Thoracic aorta (tissue), 2 donors: ENCODE measurements at regions not wholly inside any gene's neighbourhood (a gene's known extent, or its start where the extent isn't known, plus 50 kb on each side); places are given as distances from the start of the nearest gene placed in this dataset.
"Not testable (repeated sequence)": the region's sequence is repeated elsewhere in the genome, so short reads cannot be mapped to it uniquely, and the experiment has no call there.

Source experiments
- ATAC-seq: fragments of 150-250 bp; one replicate; pipeline ENCODE4 v1.8.0; 2017; ENCODE audit warnings: low read depth; ENCODE audit not compliant: insufficient number of reproducible peaks, low FRiP score
- DNase-seq: peaks from one replicate; pipeline ENCODE4 v3.0.0-alpha.2; 2020; ENCODE audit warnings: low spot score
- H3K27ac ChIP-seq, 2 donors: fragments of 200-600 bp; sonication (generic); 1 replicate in 1 of 2; 2 replicates in 1 of 2; pipeline ENCODE4 v1.5.1; 2016; ENCODE audit warnings: mild to moderate bottlenecking in 2 of 2, moderate library complexity in 2 of 2
- H3K27me3 ChIP-seq: fragments of 200-600 bp; sonication (generic); replicated peaks from 2 replicates; pipeline ENCODE4 v1.6.0; 2016; ENCODE audit warnings: mild to moderate bottlenecking; ENCODE audit not compliant: insufficient read depth
- H3K36me3 ChIP-seq: fragments of 200-600 bp; sonication (generic); one replicate; pipeline ENCODE4 v1.5.1; 2016
- H3K4me1 ChIP-seq, 2 donors: fragments of 200-600 bp; sonication (generic); 1 replicate in 1 of 2; 2 replicates in 1 of 2; pipeline versions ENCODE4 v1.5.1 to v1.6.0; 2016; ENCODE audit warnings: low read depth in 2 of 2, mild to moderate bottlenecking in 1 of 2; ENCODE audit not compliant: control insufficient read depth in 1 of 2
- H3K4me3 ChIP-seq: fragments of 200-600 bp; sonication (generic); 2 replicates; pipeline ENCODE4 v1.5.1; 2016; ENCODE audit warnings: mild to moderate bottlenecking
- H3K9me3 ChIP-seq: fragments of 200-600 bp; sonication (generic); 2 replicates; pipeline ENCODE4 v1.5.1; 2016
- CTCF ChIP-seq: fragments of 200-600 bp; sonication (generic); IDR thresholded peaks from one replicate; pipeline ENCODE4 v1.5.1; 2019; ENCODE audit warnings: antibody characterized with exemption

GRCh38 chr4:125650557-125650956 is 335.8 kb downstream of the FAT4 start:
- Histone ChIP-seq H3K27ac (no peak overlapping the region), H3K36me3 (no peaks in the 10 kb centered on the region), H3K27me3 (no peaks in the 10 kb centered on the region), H3K9me3 (no peaks in the 10 kb centered on the region), H3K4me3 (no peak overlapping the region), H3K4me1 (no peaks in the 10 kb centered on the region)
- ATAC-seq (no peak), DNase-seq (no peak)
- TF ChIP-seq CTCF = no peak

- H3K27ac ChIP-seq, H3K27me3 ChIP-seq, H3K4me3 ChIP-seq, H3K4me1 ChIP-seq, ATAC-seq, H3K9me3 ChIP-seq, DNase-seq, H3K36me3 ChIP-seq: not testable (repeated sequence)
Observed at GRCh38 chr4:125651707-125652357, 337.1 kb downstream of the FAT4 start.

- H3K9me3 ChIP-seq = no peaks in the 10 kb centered on the region
- no peak overlapping the region for H3K27ac ChIP-seq
- no peaks in the 10 kb centered on the region for H3K36me3 ChIP-seq
- H3K4me3 ChIP-seq = no peak overlapping the region
- H3K4me1 ChIP-seq = peaks cover 0 to 5% of the 10 kb centered on the region in 2 donors
- ATAC-seq (no peak), DNase-seq (no peak)
- no peaks in the 10 kb centered on the region for H3K27me3 ChIP-seq
- TF ChIP-seq CTCF = no peak
Observed at GRCh38 chr4:125658773-125659172, 344.0 kb downstream of the FAT4 start.

- no peak for TF ChIP-seq CTCF
- H3K9me3 ChIP-seq = no peaks in the 10 kb centered on the region
- ATAC-seq = no peak
- H3K36me3 ChIP-seq = no peaks in the 10 kb centered on the region
- no peak for DNase-seq
- H3K4me3 ChIP-seq = no peak overlapping the region
- H3K4me1 ChIP-seq = no peaks in the 10 kb centered on the region
- no peaks in the 10 kb centered on the region for H3K27me3 ChIP-seq
- H3K27ac ChIP-seq = no peak overlapping the region
Observed at GRCh38 chr4:125663896-125664767, 349.4 kb downstream of the FAT4 start.

- no peak for TF ChIP-seq CTCF
- no peaks in the 10 kb centered on the region for H3K4me1 ChIP-seq
- ATAC-seq = no peak
Observed at GRCh38 chr4:125666635-125667034, 351.9 kb downstream of the FAT4 start.

More at GRCh38 chr4:125666635-125667034, 351.9 kb downstream of the FAT4 start:
- no peak overlapping the region for H3K27ac ChIP-seq
- H3K36me3 ChIP-seq = no peaks in the 10 kb centered on the region
- DNase-seq = no peak
- no peaks in the 10 kb centered on the region for H3K27me3 ChIP-seq
- no peak overlapping the region for H3K4me3 ChIP-seq
- no peaks in the 10 kb centered on the region for H3K9me3 ChIP-seq
